ENCODE measurements at regions not wholly inside any gene's neighbourhood (a gene's known extent, or its start where the extent isn't known, plus 50 kb on each side); places are given as distances from the start of the nearest gene placed in this dataset.

DNA sequence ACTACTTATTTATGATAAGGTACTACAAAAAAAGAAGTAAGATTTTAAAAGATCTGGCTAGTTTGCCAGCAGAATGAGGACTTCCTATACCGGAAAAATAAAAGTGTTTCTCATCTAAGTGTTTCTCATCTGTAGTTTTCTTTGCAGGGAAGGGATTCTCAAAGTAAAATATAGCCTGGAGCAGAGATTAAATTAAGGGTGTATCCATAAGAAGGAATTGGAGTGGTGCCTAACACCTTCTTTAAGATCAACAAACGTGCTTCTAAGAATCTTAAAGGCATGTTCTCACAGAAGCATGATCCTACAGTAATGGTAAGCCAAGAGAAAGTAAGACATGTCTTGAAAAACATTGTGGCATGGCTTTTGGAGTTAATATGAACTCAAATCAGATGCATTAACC is 528.2 kb downstream of the GBA3 start:
- TF ChIP-seq POLR2A (IDR thresholded peaks at IDR 0.05), result no peak
- TF ChIP-seq, protein P1, sequence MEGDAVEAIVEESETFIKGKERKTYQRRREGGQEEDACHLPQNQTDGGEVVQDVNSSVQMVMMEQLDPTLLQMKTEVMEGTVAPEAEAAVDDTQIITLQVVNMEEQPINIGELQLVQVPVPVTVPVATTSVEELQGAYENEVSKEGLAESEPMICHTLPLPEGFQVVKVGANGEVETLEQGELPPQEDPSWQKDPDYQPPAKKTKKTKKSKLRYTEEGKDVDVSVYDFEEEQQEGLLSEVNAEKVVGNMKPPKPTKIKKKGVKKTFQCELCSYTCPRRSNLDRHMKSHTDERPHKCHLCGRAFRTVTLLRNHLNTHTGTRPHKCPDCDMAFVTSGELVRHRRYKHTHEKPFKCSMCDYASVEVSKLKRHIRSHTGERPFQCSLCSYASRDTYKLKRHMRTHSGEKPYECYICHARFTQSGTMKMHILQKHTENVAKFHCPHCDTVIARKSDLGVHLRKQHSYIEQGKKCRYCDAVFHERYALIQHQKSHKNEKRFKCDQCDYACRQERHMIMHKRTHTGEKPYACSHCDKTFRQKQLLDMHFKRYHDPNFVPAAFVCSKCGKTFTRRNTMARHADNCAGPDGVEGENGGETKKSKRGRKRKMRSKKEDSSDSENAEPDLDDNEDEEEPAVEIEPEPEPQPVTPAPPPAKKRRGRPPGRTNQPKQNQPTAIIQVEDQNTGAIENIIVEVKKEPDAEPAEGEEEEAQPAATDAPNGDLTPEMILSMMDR (IDR thresholded peaks at IDR 0.05), result no peak
